Mesothelial cell of epicardium (in vitro differentiated cells): ENCODE measurements at regions not wholly inside any gene's neighbourhood (a gene's known extent, or its start where the extent isn't known, plus 50 kb on each side); places are given as distances from the start of the nearest gene placed in this dataset.

Experiments used
- DNase-seq, 2 experiments: peaks; one replicate each; pipeline ENCODE4 v3.0.0; 2021; ENCODE audit warnings: low spot score in 2 of 2; ENCODE audit not compliant: unreplicated experiment in 2 of 2
- H3K27ac Mint-ChIP-seq: 2 replicates; pipeline ENCODE4 v1.8.0; 2021; ENCODE audit warnings: mixed read lengths
- H3K27me3 Mint-ChIP-seq: 2 replicates; pipeline ENCODE4 v1.8.0; 2021; ENCODE audit warnings: low read depth, mixed read lengths
- H3K36me3 Mint-ChIP-seq: 2 replicates; pipeline ENCODE4 v1.8.0; 2021; ENCODE audit warnings: mixed read lengths
- H3K4me1 Mint-ChIP-seq: 2 replicates; pipeline ENCODE4 v1.8.0; 2021; ENCODE audit warnings: mixed read lengths
- H3K4me3 Mint-ChIP-seq: 2 replicates; pipeline ENCODE4 v1.8.0; 2021; ENCODE audit warnings: mild to moderate bottlenecking, moderate library complexity, mixed read lengths
- H3K9me3 Mint-ChIP-seq: 2 replicates; pipeline ENCODE4 v1.8.0; 2021; ENCODE audit warnings: mixed read lengths
- TF ChIP-seq, protein P1 (sequence below): fragments of 200-600 bp; sonication (generic); IDR thresholded peaks from one replicate; pipeline ENCODE4 v1.5.0; 2021; ENCODE audit warnings: antibody characterized with exemption; ENCODE audit not compliant: unreplicated experiment

DNA sequence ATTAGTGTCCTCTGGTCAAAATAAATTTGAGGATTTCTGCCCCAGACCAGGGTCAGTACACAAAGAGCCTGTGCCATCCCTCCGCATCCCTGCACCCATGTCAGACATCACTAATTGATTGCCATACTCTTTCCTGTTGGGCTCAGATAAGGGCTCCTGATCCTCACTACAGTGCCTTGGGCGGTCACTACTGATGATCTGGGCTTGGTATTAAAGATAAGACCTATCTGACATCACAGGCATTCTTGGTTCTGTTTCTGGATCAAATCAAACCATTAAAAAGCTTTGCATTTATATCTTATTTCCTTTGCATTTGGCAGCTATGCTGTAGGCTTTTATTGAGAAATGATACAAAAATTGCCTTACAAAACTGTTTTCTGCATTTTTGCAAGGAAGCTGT, 103.5 kb upstream of the TENM4 start:
- no peak overlapping the region for H3K4me3 Mint-ChIP-seq
- TF ChIP-seq, protein P1, sequence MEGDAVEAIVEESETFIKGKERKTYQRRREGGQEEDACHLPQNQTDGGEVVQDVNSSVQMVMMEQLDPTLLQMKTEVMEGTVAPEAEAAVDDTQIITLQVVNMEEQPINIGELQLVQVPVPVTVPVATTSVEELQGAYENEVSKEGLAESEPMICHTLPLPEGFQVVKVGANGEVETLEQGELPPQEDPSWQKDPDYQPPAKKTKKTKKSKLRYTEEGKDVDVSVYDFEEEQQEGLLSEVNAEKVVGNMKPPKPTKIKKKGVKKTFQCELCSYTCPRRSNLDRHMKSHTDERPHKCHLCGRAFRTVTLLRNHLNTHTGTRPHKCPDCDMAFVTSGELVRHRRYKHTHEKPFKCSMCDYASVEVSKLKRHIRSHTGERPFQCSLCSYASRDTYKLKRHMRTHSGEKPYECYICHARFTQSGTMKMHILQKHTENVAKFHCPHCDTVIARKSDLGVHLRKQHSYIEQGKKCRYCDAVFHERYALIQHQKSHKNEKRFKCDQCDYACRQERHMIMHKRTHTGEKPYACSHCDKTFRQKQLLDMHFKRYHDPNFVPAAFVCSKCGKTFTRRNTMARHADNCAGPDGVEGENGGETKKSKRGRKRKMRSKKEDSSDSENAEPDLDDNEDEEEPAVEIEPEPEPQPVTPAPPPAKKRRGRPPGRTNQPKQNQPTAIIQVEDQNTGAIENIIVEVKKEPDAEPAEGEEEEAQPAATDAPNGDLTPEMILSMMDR: no peak
- no peak overlapping the region for H3K27ac Mint-ChIP-seq
- H3K36me3 Mint-ChIP-seq: no peaks in the 10 kb centered on the region
- DNase-seq: no peak
- H3K9me3 Mint-ChIP-seq: no peaks in the 10 kb centered on the region
- H3K27me3 Mint-ChIP-seq: no peaks in the 10 kb centered on the region
- peaks cover 10% of the 10 kb centered on the region for H3K4me1 Mint-ChIP-seq

DNA sequence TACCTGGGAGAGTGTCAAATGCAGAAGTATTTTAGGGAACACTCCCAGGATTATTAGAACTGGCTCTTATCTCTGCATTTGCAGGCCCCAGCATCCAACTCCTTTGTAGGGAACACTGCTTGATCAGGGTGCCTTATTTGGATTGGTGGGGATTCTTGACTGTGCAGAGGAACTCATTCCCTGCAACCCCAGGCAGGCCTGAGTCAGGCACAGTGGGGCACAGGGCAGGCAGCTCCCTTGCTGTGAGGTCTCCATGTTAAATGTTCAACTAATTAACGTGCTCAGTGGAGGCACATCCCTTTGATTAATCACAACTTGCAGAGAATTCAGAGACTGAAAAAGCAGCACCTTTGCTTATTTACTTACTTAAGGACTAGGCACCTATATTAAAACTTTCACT, 102.3 kb upstream of the TENM4 start:
- TF ChIP-seq, protein P1: no peak
- no peaks in the 10 kb centered on the region for H3K36me3 Mint-ChIP-seq
- no peaks in the 10 kb centered on the region for H3K27me3 Mint-ChIP-seq
- H3K27ac Mint-ChIP-seq: no peak overlapping the region
- H3K4me1 Mint-ChIP-seq: peaks cover 7% of the 10 kb centered on the region
- no peaks in the 10 kb centered on the region for H3K9me3 Mint-ChIP-seq
- DNase-seq: no peak
- no peak overlapping the region for H3K4me3 Mint-ChIP-seq

DNA sequence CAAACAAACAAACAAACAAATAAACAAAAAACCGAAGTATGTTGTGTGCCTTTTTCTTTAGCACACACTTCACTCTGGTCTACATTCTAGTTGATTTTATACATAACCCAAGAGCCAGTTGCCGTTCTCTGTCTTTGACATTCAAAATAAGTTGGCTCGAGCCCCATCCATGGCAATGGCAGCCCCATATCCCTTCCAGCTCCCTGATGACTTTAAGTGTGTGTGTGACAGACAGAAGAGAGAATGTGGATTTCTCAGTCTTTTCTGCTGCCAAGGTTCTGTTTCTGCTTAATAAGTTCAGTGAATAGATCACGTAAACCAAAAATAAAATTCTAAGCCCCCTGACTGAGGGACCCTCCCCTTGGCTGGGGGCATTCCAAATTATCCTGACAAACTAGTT, 100.6 kb upstream of the TENM4 start:
- Mint-ChIP-seq H3K36me3 (no peaks in the 10 kb centered on the region), H3K27me3 (no peaks in the 10 kb centered on the region), H3K4me3 (no peak overlapping the region), H3K27ac (no peak overlapping the region), H3K4me1 (peaks cover 7% of the 10 kb centered on the region), H3K9me3 (no peaks in the 10 kb centered on the region)
- TF ChIP-seq, protein P1: no peak
- no peak for DNase-seq

DNA sequence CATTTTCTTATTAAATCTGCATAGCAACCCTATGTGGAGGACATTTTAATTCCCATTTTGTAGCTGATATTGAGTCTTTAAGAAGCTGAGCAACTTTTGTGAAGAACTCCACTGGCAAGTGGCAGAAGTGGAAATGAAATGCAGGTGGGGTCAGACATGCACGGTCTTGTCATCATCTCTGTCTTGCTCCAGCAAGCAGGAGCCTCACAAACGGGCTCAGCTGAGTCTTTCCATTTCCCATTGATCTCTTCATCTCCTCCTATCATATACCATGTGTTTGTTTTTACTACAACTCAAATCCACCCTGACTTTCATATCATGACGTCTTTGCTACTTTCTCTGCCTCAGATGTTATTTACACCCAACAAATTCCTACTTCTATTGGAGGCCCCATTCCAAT, 97.9 kb upstream of the TENM4 start:
- no peaks in the 10 kb centered on the region for H3K36me3 Mint-ChIP-seq
- DNase-seq: no peak

DNA sequence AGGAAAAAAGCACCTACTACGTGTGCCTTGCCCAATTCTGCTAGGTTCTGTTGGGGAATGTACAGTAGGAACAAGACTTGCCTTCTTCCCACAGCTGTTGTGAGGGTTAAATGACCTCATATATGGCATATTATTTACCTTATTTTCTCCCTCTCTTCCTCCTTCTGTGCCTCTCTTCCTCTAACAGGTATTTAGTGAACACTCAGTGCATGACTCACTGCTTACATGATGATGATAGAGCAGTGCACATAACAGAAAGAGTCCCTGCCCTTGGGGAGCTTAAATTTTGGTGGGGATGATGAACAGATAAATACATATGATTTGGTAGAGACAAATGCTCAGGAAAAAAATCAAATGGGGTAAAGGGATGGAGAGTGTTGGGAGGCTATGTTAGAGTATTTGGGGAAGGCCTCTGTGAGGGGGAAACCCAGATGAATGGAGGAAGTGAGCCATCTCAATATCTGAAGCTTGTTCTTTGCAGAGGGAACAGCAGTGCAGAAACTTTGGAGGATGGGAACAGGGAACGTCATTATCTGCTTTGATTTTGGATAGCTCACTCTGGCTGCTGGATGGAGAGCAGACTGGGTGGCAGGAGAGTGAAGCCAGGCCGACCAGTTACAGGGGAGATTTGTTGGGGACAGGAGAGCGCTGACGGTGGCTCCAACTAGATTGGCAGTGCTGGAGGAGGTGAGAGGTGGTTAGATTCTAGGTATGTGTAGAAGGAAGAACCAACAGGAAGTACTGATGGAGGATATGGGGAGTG, 95.5 kb upstream of the TENM4 start:
- peaks cover 2% of the 10 kb centered on the region for H3K4me1 Mint-ChIP-seq
- no peak overlapping the region for H3K27ac Mint-ChIP-seq
- no peaks in the 10 kb centered on the region for H3K9me3 Mint-ChIP-seq
- no peaks in the 10 kb centered on the region for H3K36me3 Mint-ChIP-seq
- TF ChIP-seq, protein P1: no peak
- no peak overlapping the region for H3K4me3 Mint-ChIP-seq
- H3K27me3 Mint-ChIP-seq: no peaks in the 10 kb centered on the region
- no peak for DNase-seq

More for the DNA sequence above, 97.9 kb upstream of the TENM4 start:
- Mint-ChIP-seq H3K9me3 (no peaks in the 10 kb centered on the region), H3K4me3 (no peak overlapping the region), H3K27me3 (no peaks in the 10 kb centered on the region), H3K4me1 (peaks cover 2% of the 10 kb centered on the region), H3K27ac (no peak overlapping the region)
- TF ChIP-seq, protein P1: no peak
